ENCODE measurements at regions not wholly inside any gene's neighbourhood (a gene's known extent, or its start where the extent isn't known, plus 50 kb on each side); places are given as distances from the start of the nearest gene placed in this dataset.
A peak's percentile ranks its signal among the peaks of the same experiment; 100 is the strongest.
"Not testable (repeated sequence)": the region's sequence is repeated elsewhere in the genome, so short reads cannot be mapped to it uniquely, and the experiment has no call there.

DNA sequence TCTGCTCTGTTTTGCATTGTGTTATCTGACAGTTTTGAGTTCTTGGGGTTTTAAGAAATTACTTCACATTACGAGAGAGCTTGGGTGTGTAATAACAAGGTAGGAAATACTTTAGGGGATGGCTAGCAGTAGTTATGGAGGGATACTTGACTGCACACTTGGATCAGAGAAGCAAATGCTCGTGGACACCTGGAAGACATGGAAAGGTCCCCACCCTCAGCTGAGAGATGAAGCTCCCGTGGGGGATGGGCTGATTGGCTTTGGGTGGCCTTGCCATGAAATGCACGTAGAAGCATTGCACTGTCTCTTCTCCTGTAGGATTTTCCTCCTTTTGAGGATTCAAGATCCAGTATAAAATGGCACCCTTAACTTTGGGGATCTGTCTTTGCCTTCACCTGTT, 61.5 kb upstream of the UNC93A start:
- no peak overlapping the region for H3K27ac Mint-ChIP-seq
- H3K4me1 Mint-ChIP-seq, result peaks cover 31% of the 10 kb centered on the region
- DNase-seq (ENCODE audit: low spot score in 2 of 2, unreplicated experiment in 2 of 2), result no peak
- H3K9me3 Mint-ChIP-seq, result no peaks in the 10 kb centered on the region
- TF ChIP-seq, protein P1, sequence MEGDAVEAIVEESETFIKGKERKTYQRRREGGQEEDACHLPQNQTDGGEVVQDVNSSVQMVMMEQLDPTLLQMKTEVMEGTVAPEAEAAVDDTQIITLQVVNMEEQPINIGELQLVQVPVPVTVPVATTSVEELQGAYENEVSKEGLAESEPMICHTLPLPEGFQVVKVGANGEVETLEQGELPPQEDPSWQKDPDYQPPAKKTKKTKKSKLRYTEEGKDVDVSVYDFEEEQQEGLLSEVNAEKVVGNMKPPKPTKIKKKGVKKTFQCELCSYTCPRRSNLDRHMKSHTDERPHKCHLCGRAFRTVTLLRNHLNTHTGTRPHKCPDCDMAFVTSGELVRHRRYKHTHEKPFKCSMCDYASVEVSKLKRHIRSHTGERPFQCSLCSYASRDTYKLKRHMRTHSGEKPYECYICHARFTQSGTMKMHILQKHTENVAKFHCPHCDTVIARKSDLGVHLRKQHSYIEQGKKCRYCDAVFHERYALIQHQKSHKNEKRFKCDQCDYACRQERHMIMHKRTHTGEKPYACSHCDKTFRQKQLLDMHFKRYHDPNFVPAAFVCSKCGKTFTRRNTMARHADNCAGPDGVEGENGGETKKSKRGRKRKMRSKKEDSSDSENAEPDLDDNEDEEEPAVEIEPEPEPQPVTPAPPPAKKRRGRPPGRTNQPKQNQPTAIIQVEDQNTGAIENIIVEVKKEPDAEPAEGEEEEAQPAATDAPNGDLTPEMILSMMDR (IDR thresholded peaks at IDR 0.05; ENCODE audit: unreplicated experiment), result no peak
- no peak overlapping the region for H3K4me3 Mint-ChIP-seq
- H3K27me3 Mint-ChIP-seq (ENCODE audit: low read depth), result peaks cover 11% of the 10 kb centered on the region
- H3K36me3 Mint-ChIP-seq, result no peaks in the 10 kb centered on the region

DNA sequence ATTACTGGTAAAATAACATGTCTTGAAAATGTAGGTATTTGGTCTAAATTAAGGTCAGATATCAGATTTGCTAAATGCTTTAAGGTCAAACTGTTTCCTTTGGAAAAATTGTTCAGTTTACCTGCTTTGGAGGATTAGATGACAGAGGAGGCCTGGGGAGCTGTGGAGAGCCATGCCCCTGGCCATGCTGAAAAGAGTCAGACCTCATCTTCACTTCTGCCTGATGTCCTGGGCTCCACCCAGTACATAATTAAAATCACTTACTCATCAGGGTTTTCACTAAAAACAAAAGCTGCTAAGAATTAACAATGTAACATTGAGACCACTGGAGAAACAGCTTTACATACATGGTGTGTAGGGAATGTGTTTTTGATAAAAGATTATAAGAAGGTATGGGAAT, 60.8 kb upstream of the UNC93A start:
- no peaks in the 10 kb centered on the region for H3K9me3 Mint-ChIP-seq
- TF ChIP-seq, protein P1 (IDR thresholded peaks at IDR 0.05; ENCODE audit: unreplicated experiment), result no peak
- H3K27ac Mint-ChIP-seq, result no peak overlapping the region
- peaks cover 14% of the 10 kb centered on the region for H3K27me3 Mint-ChIP-seq (ENCODE audit: low read depth)
- H3K4me1 Mint-ChIP-seq, result peaks cover 37% of the 10 kb centered on the region
- H3K4me3 Mint-ChIP-seq, result no peak overlapping the region
- H3K36me3 Mint-ChIP-seq, result no peaks in the 10 kb centered on the region
- DNase-seq (ENCODE audit: low spot score in 2 of 2, unreplicated experiment in 2 of 2), result no peak

DNA sequence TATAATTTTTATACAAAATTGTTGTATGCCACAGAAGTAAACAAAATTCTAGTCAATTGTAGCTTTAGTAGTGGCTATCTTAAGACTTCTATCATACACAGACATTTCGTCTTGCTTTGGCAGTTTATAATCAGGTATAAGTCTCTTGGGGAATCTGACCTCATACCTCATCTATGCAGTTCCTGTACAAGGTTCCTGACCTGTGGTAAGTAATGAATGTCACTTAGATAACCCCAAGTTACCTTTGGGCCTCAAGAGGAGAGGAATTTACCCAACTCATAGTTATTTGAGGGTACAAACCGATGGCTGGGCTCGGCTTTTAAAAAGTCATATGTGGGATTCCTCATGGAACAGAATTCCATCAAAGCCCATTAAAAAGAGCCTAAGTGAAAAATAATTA, 58.8 kb upstream of the UNC93A start:
- Mint-ChIP-seq H3K4me1 (peaks cover 31% of the 10 kb centered on the region), H3K4me3 (no peak overlapping the region), H3K27ac (no peak overlapping the region), H3K36me3 (no peaks in the 10 kb centered on the region), H3K27me3 (ENCODE audit: low read depth) (peaks cover 14% of the 10 kb centered on the region), H3K9me3 (no peaks in the 10 kb centered on the region)
- TF ChIP-seq, protein P1 (IDR thresholded peaks at IDR 0.05; ENCODE audit: unreplicated experiment), result no peak
- no peak for DNase-seq (ENCODE audit: low spot score in 2 of 2, unreplicated experiment in 2 of 2)

DNA sequence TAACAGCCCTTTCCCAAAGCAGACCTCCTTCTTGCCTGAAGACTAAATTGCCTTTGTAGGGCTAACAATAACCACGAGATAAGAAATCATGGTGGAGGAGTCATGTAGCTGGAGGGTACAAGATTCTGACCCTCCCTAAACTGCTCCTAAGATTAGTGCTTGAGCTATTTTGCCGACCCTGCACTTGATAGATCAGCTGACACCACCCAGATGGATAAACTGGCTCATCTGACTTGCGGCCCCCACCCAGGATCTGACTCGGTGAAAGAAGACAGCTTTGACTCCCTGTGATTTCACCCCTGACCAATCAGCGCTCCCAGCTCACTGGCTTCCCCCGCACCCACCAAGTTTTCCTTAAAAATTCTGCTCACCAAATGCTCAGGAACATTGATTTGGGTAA, 57.6 kb upstream of the UNC93A start:
- no peaks in the 10 kb centered on the region for H3K36me3 Mint-ChIP-seq
- H3K27ac Mint-ChIP-seq, result no peak overlapping the region
- H3K27me3 Mint-ChIP-seq (ENCODE audit: low read depth), result peaks cover 7% of the 10 kb centered on the region
- TF ChIP-seq, protein P1 (IDR thresholded peaks at IDR 0.05; ENCODE audit: unreplicated experiment), result no peak
- H3K4me3 Mint-ChIP-seq, result no peak overlapping the region
- no peaks in the 10 kb centered on the region for H3K9me3 Mint-ChIP-seq
- peaks cover 39% of the 10 kb centered on the region for H3K4me1 Mint-ChIP-seq
- no peak for DNase-seq (ENCODE audit: low spot score in 2 of 2, unreplicated experiment in 2 of 2)

DNA sequence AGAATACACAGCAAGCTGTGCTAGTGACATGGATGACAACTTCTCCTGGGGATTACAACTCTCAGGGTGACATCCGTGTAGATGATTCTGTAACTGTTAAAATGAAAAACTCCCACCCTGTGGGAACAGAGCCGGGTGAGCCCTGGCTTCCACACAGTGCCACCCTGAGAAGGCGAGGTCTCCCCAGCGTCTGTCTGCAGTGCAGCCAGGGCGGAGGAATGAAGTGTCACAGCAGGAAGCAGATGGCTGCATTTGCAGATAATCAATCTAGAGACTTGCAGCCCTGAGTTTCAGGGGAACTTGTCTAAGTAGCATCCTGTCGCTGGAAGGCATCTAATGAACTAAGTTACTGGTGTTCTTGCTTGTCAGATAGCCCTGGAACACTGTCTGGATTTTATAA, 56.5 kb upstream of the UNC93A start:
- Mint-ChIP-seq H3K4me1 (peaks cover 41% of the 10 kb centered on the region), H3K27ac (peak overlapping the region; percentile 15)
- not testable (repeated sequence) for DNase-seq (ENCODE audit: low spot score in 2 of 2, unreplicated experiment in 2 of 2); H3K4me3 Mint-ChIP-seq; H3K36me3 Mint-ChIP-seq; H3K27me3 Mint-ChIP-seq (ENCODE audit: low read depth); H3K9me3 Mint-ChIP-seq

DNA sequence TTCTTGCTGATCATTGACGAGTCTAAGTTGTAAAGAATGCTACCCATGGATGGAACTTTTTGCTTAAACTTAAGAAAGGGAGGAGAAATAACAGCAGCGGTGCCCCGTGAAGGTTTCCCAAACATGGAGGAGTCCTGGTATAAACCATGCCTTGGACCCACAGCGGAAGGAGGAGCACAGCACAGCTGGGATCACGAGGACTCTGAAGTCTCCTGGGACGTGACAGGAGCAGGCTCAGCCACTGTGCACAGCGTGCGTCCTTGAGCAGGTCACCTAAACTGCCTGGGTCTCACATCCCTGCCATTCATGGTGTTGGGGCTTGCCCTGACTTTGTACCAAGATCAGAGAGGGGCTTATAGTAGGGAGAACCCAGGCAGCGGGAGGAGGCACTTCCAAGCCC, 56.1 kb upstream of the UNC93A start:
- no peak overlapping the region for H3K4me3 Mint-ChIP-seq
- TF ChIP-seq, protein P1 (IDR thresholded peaks at IDR 0.05; ENCODE audit: unreplicated experiment), result no peak
- H3K4me1 Mint-ChIP-seq, result peaks cover 38% of the 10 kb centered on the region
- H3K27ac Mint-ChIP-seq, result peak overlapping the region; percentile 15
- peaks cover 3% of the 10 kb centered on the region for H3K27me3 Mint-ChIP-seq (ENCODE audit: low read depth)
- DNase-seq (ENCODE audit: low spot score in 2 of 2, unreplicated experiment in 2 of 2), result no peak
- no peaks in the 10 kb centered on the region for H3K36me3 Mint-ChIP-seq
- no peaks in the 10 kb centered on the region for H3K9me3 Mint-ChIP-seq
